ENCODE measurements at regions not wholly inside any gene's neighbourhood (a gene's known extent, or its start where the extent isn't known, plus 50 kb on each side); places are given as distances from the start of the nearest gene placed in this dataset.

DNA sequence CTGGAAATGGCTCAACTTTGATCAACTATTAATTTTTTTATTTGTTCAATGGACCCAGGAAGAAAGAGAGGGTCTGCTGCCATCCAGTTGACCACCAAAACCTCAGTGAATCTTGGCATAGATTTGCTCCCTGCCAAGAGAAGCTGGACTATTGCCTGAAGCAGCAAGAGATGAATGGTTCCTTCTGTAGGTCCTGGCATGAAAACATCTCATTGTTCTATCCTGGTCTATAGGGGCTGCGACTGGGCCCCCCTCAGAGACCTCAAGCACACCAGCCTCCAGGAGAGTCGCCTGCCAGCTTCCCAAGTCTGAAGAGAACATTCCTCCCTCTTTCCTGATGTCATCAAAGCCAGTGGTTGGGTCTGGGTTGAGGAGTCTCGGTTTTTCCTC lies 204.9 kb downstream of the TMX1 start:
- Histone ChIP-seq H3K9me3 (ENCODE audit: insufficient read depth, low read depth, low read length) (no peaks in the 10 kb centered on the region), H3K14ac (ENCODE audit: low read length) (no peak overlapping the region), H3K27ac (ENCODE audit: low read depth, low read length) (no peak overlapping the region), H3K79me1 (ENCODE audit: low read length) (peaks cover 3% of the 10 kb centered on the region), H2BK5ac (ENCODE audit: low read depth, low read length, poor library complexity) (no peak overlapping the region), H3K27me3 (ENCODE audit: insufficient read depth, low read length) (no peaks in the 10 kb centered on the region), H2BK120ac (ENCODE audit: insufficient read depth, low read length, poor library complexity) (no peak overlapping the region), H3K23ac (ENCODE audit: low read length) (no peak overlapping the region), H3K79me2 (ENCODE audit: control insufficient read depth, insufficient read depth, low read length, poor library complexity) (peaks cover 2% of the 10 kb centered on the region), H3K4me2 (ENCODE audit: low read length) (no peak overlapping the region), H4K12ac (ENCODE audit: low read depth, low read length) (no peak overlapping the region), H3K18ac (ENCODE audit: low read length) (no peak overlapping the region), H4K91ac (ENCODE audit: low read depth, low read length) (no peak overlapping the region), H4K8ac (ENCODE audit: low read depth, low read length) (no peak overlapping the region), H3K4ac (ENCODE audit: low read depth, low read length) (no peak overlapping the region), H3K4me3 (ENCODE audit: low read depth, low read length) (no peak overlapping the region), H2AFZ (ENCODE audit: insufficient read depth, low read length, poor library complexity) (no peak overlapping the region), H3K9ac (ENCODE audit: low read length) (no peak overlapping the region), H2AK5ac (ENCODE audit: low read length) (no peak overlapping the region), H2BK12ac (ENCODE audit: low read length) (peak overlapping the region; percentile 1), H3K36me3 (ENCODE audit: control insufficient read depth in 1 of 2, insufficient read depth in 2 of 2, low read length in 2 of 2) (no peaks in the 10 kb centered on the region), H3K4me1 (ENCODE audit: control insufficient read depth in 1 of 2, insufficient read depth in 2 of 2, low read length in 2 of 2) (peaks cover 6 to 13% of the 10 kb centered on the region in 2 experiments)
- WGBS (ENCODE audit: extremely low coverage, insufficient coverage, insufficient read length) = no CpG with 5 or more reads among the region's 3 CpGs
- DNase-seq = no peak

DNA sequence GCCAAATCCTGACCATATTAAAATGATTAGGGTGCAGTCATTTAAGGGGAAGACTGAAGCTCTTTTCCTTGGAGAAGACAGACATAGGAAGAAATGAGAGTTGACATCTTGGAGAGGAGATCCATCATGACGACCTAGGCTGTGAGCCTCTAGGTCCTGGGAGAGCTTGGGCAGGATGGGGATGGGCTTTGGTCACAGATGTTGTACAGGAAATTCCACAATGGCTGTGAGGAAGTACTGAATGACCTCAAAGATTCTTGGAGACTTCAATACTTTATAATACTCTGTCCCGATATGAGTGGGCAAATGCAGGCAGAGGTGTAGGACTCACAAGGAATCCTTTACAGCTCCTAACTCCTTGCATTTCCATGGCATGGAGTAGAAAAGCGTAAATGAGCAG lies 204.9 kb upstream of the FRMD6 start:
- Histone ChIP-seq H3K4me1 (ENCODE audit: control insufficient read depth in 1 of 2, insufficient read depth in 2 of 2, low read length in 2 of 2) (peaks cover 6 to 13% of the 10 kb centered on the region in 2 experiments), H3K9ac (ENCODE audit: low read length) (no peak overlapping the region), H3K4ac (ENCODE audit: low read depth, low read length) (no peak overlapping the region), H3K4me3 (ENCODE audit: low read depth, low read length) (no peak overlapping the region), H2BK5ac (ENCODE audit: low read depth, low read length, poor library complexity) (no peak overlapping the region), H4K8ac (ENCODE audit: low read depth, low read length) (no peak overlapping the region), H3K23ac (ENCODE audit: low read length) (no peak overlapping the region), H3K27me3 (ENCODE audit: insufficient read depth, low read length) (no peaks in the 10 kb centered on the region), H4K91ac (ENCODE audit: low read depth, low read length) (no peak overlapping the region), H2BK120ac (ENCODE audit: insufficient read depth, low read length, poor library complexity) (no peak overlapping the region), H3K18ac (ENCODE audit: low read length) (no peak overlapping the region), H2AK5ac (ENCODE audit: low read length) (no peak overlapping the region), H2AFZ (ENCODE audit: insufficient read depth, low read length, poor library complexity) (no peak overlapping the region), H3K27ac (ENCODE audit: low read depth, low read length) (no peak overlapping the region), H3K4me2 (ENCODE audit: low read length) (no peak overlapping the region), H4K12ac (ENCODE audit: low read depth, low read length) (no peak overlapping the region), H3K9me3 (ENCODE audit: insufficient read depth, low read depth, low read length) (no peaks in the 10 kb centered on the region), H3K79me2 (ENCODE audit: control insufficient read depth, insufficient read depth, low read length, poor library complexity) (peaks cover 2% of the 10 kb centered on the region), H3K14ac (ENCODE audit: low read length) (no peak overlapping the region), H3K79me1 (ENCODE audit: low read length) (peaks cover 3% of the 10 kb centered on the region), H3K36me3 (ENCODE audit: control insufficient read depth in 1 of 2, insufficient read depth in 2 of 2, low read length in 2 of 2) (no peaks in the 10 kb centered on the region), H2BK12ac (ENCODE audit: low read length) (no peak overlapping the region)
- WGBS (ENCODE audit: extremely low coverage, insufficient coverage, insufficient read length) = no CpG with 5 or more reads among the region's 3 CpGs
- no peak for DNase-seq

DNA sequence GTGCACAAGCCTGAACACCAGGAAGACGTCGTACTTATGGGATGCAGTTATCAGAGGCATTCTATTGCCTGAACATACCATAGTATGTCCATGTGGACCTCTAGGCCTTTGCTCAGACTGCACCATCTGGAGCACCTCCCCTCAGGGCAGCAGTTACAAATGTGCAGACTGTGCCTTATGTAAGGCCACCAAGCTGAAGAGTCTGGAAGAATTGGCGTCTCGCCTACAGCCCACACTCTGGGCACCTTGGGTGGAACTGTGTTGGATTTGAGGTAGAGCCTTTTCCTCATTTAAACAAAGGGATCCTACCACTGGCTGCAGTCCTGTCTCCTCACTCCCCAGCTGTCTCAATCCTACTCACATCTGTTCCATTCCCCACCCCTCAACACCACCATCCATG lies 204.3 kb upstream of the FRMD6 start:
- Histone ChIP-seq H3K4me1 (ENCODE audit: control insufficient read depth in 1 of 2, insufficient read depth in 2 of 2, low read length in 2 of 2) (peaks cover 6 to 13% of the 10 kb centered on the region in 2 experiments), H2AFZ (ENCODE audit: insufficient read depth, low read length, poor library complexity) (no peak overlapping the region), H3K27ac (ENCODE audit: low read depth, low read length) (no peak overlapping the region), H3K79me1 (ENCODE audit: low read length) (peaks cover 3% of the 10 kb centered on the region), H2BK120ac (ENCODE audit: insufficient read depth, low read length, poor library complexity) (peak overlapping the region; percentile 8), H2BK12ac (ENCODE audit: low read length) (peak overlapping the region; percentile 54), H4K12ac (ENCODE audit: low read depth, low read length) (no peak overlapping the region), H3K4me2 (ENCODE audit: low read length) (no peak overlapping the region), H3K18ac (ENCODE audit: low read length) (no peak overlapping the region), H3K4me3 (ENCODE audit: low read depth, low read length) (no peak overlapping the region), H4K91ac (ENCODE audit: low read depth, low read length) (no peak overlapping the region), H3K79me2 (ENCODE audit: control insufficient read depth, insufficient read depth, low read length, poor library complexity) (peaks cover 2% of the 10 kb centered on the region), H3K9me3 (ENCODE audit: insufficient read depth, low read depth, low read length) (no peaks in the 10 kb centered on the region), H4K8ac (ENCODE audit: low read depth, low read length) (no peak overlapping the region), H2AK5ac (ENCODE audit: low read length) (peak overlapping the region; percentile 72), H3K9ac (ENCODE audit: low read length) (no peak overlapping the region), H3K36me3 (ENCODE audit: control insufficient read depth in 1 of 2, insufficient read depth in 2 of 2, low read length in 2 of 2) (no peaks in the 10 kb centered on the region), H3K14ac (ENCODE audit: low read length) (no peak overlapping the region), H3K23ac (ENCODE audit: low read length) (no peak overlapping the region), H3K27me3 (ENCODE audit: insufficient read depth, low read length) (no peaks in the 10 kb centered on the region), H3K4ac (ENCODE audit: low read depth, low read length) (no peak overlapping the region), H2BK5ac (ENCODE audit: low read depth, low read length, poor library complexity) (no peak overlapping the region)
- peak in 1 of 2 donors; percentile 18 for DNase-seq
- no CpG with 5 or more reads among the region's 4 CpGs for WGBS (ENCODE audit: extremely low coverage, insufficient coverage, insufficient read length)

DNA sequence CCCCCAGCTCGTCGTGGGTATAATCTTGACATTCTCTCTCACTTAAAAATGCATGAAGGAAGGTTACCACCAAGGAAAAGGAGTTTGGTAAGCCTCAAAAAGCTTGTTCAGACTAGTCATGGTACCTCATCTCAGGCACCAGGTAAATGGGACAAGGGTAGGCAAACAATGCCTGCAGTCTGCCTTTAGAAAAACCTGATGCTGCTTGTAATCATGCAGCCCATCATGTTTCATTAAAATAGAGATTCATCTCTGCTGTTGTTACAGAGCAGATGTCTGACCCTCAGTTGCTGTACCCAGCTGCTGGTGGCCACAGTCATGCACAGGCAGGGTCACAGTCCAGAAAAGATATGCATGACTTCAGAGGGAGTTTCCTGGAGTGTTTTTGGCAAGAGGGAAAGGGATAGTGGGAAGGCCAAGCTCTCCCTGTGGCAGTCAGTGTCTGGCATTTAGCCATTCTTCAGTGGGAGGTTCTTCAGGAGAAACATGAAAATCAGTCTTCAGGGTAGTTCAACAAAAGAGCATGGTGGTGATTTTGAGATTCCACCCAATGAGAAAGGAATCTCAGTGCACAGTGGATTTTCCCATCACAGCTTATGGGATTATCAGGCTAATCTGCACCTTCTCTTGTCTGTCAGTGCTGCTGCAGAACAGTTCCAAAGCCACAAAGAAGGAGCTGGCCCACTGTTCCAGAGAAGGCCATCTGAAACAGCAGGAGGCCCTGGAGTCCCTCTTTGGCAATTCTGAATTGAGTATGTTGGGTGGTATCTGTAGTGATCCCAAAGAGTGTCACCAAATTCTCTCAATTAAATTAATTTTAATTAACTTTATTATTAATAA lies 202.7 kb upstream of the FRMD6 start:
- Histone ChIP-seq H3K4me3 (ENCODE audit: low read depth, low read length) (no peak overlapping the region), H3K9ac (ENCODE audit: low read length) (no peak overlapping the region), H3K9me3 (ENCODE audit: insufficient read depth, low read depth, low read length) (no peaks in the 10 kb centered on the region), H2BK120ac (ENCODE audit: insufficient read depth, low read length, poor library complexity) (no peak overlapping the region), H2AFZ (ENCODE audit: insufficient read depth, low read length, poor library complexity) (no peak overlapping the region), H3K4me2 (ENCODE audit: low read length) (no peak overlapping the region), H4K12ac (ENCODE audit: low read depth, low read length) (no peak overlapping the region), H4K8ac (ENCODE audit: low read depth, low read length) (no peak overlapping the region), H3K18ac (ENCODE audit: low read length) (no peak overlapping the region), H3K36me3 (ENCODE audit: control insufficient read depth in 1 of 2, insufficient read depth in 2 of 2, low read length in 2 of 2) (no peaks in the 10 kb centered on the region), H3K27me3 (ENCODE audit: insufficient read depth, low read length) (no peaks in the 10 kb centered on the region), H3K79me2 (ENCODE audit: control insufficient read depth, insufficient read depth, low read length, poor library complexity) (no peaks in the 10 kb centered on the region), H2BK12ac (ENCODE audit: low read length) (no peak overlapping the region), H3K4ac (ENCODE audit: low read depth, low read length) (no peak overlapping the region), H3K14ac (ENCODE audit: low read length) (no peak overlapping the region), H4K91ac (ENCODE audit: low read depth, low read length) (no peak overlapping the region), H3K79me1 (ENCODE audit: low read length) (no peaks in the 10 kb centered on the region), H3K23ac (ENCODE audit: low read length) (no peak overlapping the region), H2BK5ac (ENCODE audit: low read depth, low read length, poor library complexity) (no peak overlapping the region), H3K27ac (ENCODE audit: low read depth, low read length) (no peak overlapping the region), H2AK5ac (ENCODE audit: low read length) (no peak overlapping the region), H3K4me1 (ENCODE audit: control insufficient read depth in 1 of 2, insufficient read depth in 2 of 2, low read length in 2 of 2) (peaks cover 0 to 6% of the 10 kb centered on the region in 2 experiments)
- DNase-seq = peak in 1 of 2 donors; percentile 72
- WGBS (ENCODE audit: extremely low coverage, insufficient coverage, insufficient read length) = no CpG with 5 or more reads among the region's 2 CpGs

Measured in trophoblast cell (in vitro differentiated cells and primary cell).